ENCODE measurements at regions not wholly inside any gene's neighbourhood (a gene's known extent, or its start where the extent isn't known, plus 50 kb on each side); places are given as distances from the start of the nearest gene placed in this dataset.

GRCh38 chr2:128797533-128797932 is 478.9 kb upstream of the HS6ST1 start:
- POLR2A ChIA-PET: no interaction called here
- H3K27me3 ChIP-seq (ENCODE audit: control insufficient read depth, insufficient read depth, low read length): no peaks in the 10 kb centered on the region
- H3K9me3 ChIP-seq (ENCODE audit: control insufficient read depth, insufficient read depth, low read length): 0 out of 2 replicates have a peak, but pooled peaks cover 3% of the 10 kb centered on the region
- no peak overlapping the region for H3K4me3 ChIP-seq (ENCODE audit: low read depth, low read length)
- no peak for DNase-seq (ENCODE audit: low read depth, low spot score)
- H3K27ac ChIP-seq (ENCODE audit: low read depth, low read length): no peak overlapping the region
- TF ChIP-seq, protein P1, sequence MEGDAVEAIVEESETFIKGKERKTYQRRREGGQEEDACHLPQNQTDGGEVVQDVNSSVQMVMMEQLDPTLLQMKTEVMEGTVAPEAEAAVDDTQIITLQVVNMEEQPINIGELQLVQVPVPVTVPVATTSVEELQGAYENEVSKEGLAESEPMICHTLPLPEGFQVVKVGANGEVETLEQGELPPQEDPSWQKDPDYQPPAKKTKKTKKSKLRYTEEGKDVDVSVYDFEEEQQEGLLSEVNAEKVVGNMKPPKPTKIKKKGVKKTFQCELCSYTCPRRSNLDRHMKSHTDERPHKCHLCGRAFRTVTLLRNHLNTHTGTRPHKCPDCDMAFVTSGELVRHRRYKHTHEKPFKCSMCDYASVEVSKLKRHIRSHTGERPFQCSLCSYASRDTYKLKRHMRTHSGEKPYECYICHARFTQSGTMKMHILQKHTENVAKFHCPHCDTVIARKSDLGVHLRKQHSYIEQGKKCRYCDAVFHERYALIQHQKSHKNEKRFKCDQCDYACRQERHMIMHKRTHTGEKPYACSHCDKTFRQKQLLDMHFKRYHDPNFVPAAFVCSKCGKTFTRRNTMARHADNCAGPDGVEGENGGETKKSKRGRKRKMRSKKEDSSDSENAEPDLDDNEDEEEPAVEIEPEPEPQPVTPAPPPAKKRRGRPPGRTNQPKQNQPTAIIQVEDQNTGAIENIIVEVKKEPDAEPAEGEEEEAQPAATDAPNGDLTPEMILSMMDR (IDR thresholded peaks at IDR 0.05; ENCODE audit: low read depth, low read length): no peak
- CTCF ChIA-PET: no interaction called here

DNA sequence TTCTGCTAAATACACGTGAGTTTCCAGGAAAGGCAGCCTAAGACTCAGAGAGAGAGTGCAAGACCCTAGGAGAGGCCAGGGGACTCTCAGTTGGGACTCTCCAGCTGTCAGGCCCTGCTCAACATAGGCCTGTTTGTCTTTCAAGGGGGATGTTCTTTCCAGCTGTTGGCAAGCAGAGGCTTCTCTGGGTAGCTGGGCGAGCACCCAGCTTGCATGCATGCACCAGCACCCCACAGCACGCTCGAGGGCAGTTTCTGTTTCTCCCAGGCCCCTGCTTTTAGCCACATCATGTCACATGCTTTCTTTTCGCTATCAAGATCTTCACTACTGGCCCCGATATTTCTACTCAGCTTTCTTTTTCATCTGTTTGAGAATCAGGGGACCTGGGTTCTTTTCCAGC is 479.3 kb upstream of the HS6ST1 start:
- ChIA-PET POLR2A (no interaction called here), CTCF (no interaction called here)
- H3K9me3 ChIP-seq (ENCODE audit: control insufficient read depth, insufficient read depth, low read length): no peaks in the 10 kb centered on the region
- no peak overlapping the region for H3K27ac ChIP-seq (ENCODE audit: low read depth, low read length)
- TF ChIP-seq, protein P1 (IDR thresholded peaks at IDR 0.05; ENCODE audit: low read depth, low read length): no peak
- no peak overlapping the region for H3K4me3 ChIP-seq (ENCODE audit: low read depth, low read length)
- no peak for DNase-seq (ENCODE audit: low read depth, low spot score)
- H3K27me3 ChIP-seq (ENCODE audit: control insufficient read depth, insufficient read depth, low read length): no peaks in the 10 kb centered on the region

- no peak for DNase-seq (ENCODE audit: low read depth, low spot score)
- Histone ChIP-seq H3K9me3 (ENCODE audit: control insufficient read depth, insufficient read depth, low read length) (no peaks in the 10 kb centered on the region), H3K4me3 (ENCODE audit: low read depth, low read length) (no peak overlapping the region), H3K27me3 (ENCODE audit: control insufficient read depth, insufficient read depth, low read length) (no peaks in the 10 kb centered on the region), H3K27ac (ENCODE audit: low read depth, low read length) (no peak overlapping the region)
- CTCF ChIA-PET: no interaction called here
- POLR2A ChIA-PET: no interaction called here
- TF ChIP-seq, protein P1 (IDR thresholded peaks at IDR 0.05; ENCODE audit: low read depth, low read length): no peak
Measured at GRCh38 chr2:128798502-128799283, 480.0 kb upstream of the HS6ST1 start.

- no peak for DNase-seq (ENCODE audit: low read depth, low spot score)
- TF ChIP-seq, protein P1 (IDR thresholded peaks at IDR 0.05; ENCODE audit: low read depth, low read length): no peak
- POLR2A ChIA-PET: no interaction called here
- no peaks in the 10 kb centered on the region for H3K9me3 ChIP-seq (ENCODE audit: control insufficient read depth, insufficient read depth, low read length)
- CTCF ChIA-PET: no interaction called here
- no peaks in the 10 kb centered on the region for H3K27me3 ChIP-seq (ENCODE audit: control insufficient read depth, insufficient read depth, low read length)
- no peak overlapping the region for H3K27ac ChIP-seq (ENCODE audit: low read depth, low read length)
- H3K4me3 ChIP-seq (ENCODE audit: low read depth, low read length): no peak overlapping the region
Measured at GRCh38 chr2:128799284-128799552, 480.6 kb upstream of the HS6ST1 start.

- POLR2A ChIA-PET: no interaction called here
Measured at GRCh38 chr2:128799730-128800129, 481.1 kb upstream of the HS6ST1 start.

More at GRCh38 chr2:128799730-128800129, 481.1 kb upstream of the HS6ST1 start:
- no peak for DNase-seq (ENCODE audit: low read depth, low spot score)
- Histone ChIP-seq H3K9me3 (ENCODE audit: control insufficient read depth, insufficient read depth, low read length) (no peaks in the 10 kb centered on the region), H3K4me3 (ENCODE audit: low read depth, low read length) (no peak overlapping the region), H3K27ac (ENCODE audit: low read depth, low read length) (no peak overlapping the region), H3K27me3 (ENCODE audit: control insufficient read depth, insufficient read depth, low read length) (no peaks in the 10 kb centered on the region)
- TF ChIP-seq, protein P1 (IDR thresholded peaks at IDR 0.05; ENCODE audit: low read depth, low read length): no peak
- CTCF ChIA-PET: no interaction called here

Data from AG04450 (cell line).